DMS53 treated with DMSO at 0.1 percent for 48 hours (cell line): ENCODE measurements at regions not wholly inside any gene's neighbourhood (a gene's known extent, or its start where the extent isn't known, plus 50 kb on each side); places are given as distances from the start of the nearest gene placed in this dataset.
"Not testable (repeated sequence)": the region's sequence is repeated elsewhere in the genome, so short reads cannot be mapped to it uniquely, and the experiment has no call there.

ENCODE experiments used
- DNase-seq: peaks from one replicate; lab custom pipeline; 2025; ENCODE audit not compliant: unreplicated experiment; lab: John Stamatoyannopoulos, UW

- DNase-seq = peak; percentile 15
These were observed 154.7 kb upstream of the DGKB start for GRCh38 chr7:15057272-15057671.

DNA sequence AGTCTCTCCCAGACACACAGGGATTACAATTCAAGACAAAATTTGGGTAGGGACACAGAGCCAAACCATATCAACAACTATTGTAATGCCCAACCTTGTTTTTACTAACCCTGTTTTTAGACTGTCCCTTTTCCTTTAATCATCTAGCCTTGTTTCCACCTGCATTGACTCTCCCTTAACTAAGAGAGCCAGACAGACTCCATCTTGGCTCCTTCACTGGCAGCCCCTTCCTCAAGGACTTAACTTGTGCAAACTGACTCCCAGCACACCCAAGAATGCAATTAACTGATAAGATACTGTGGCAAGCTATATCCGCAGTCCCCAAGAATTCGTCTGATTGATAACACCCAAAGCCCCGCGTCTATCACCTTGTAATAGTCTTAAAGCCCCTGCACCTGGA, 151.8 kb upstream of the DGKB start:
- DNase-seq = not testable (repeated sequence)

- no peak for DNase-seq
These were observed 146.6 kb upstream of the DGKB start for GRCh38 chr7:15049157-15049556.

DNA sequence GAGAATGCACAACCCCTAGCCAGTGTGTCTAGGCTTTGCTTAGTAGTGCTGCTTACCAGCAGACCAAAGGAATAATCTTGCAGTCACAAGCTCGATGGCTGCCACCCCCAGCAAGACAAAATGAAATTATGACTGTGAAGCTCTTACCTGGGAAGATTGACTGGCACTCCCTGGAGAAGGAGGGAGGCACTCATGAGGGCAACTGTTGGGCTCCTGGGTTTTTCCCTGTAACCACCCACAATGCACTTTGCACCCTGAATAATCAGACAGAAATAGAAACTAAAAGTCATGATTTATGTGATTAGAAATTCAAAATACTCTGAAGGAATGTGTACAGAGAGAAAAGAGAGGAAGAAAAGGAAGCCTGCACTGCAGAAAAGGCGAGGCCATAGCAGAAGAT, 144.3 kb upstream of the DGKB start:
- no peak for DNase-seq

DNA sequence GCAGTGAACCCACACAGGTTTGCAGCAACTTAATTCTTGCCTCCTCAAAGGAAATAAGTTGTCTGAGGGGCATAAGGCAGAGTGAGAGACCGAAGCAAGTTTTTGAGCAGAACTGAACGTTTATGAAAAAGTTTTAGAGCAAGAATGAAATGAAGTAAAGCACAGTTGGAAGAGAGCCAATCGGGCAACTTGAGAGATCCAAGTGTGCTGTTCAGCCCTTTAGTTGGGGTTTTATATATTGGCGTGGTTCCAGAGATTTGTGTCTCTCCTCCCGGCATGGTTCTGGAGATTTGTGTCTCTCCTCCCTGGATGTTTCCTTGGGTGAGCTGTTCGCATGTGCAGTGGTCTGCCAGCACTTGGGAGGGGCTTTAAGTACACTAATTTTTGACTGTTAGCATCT, 141.4 kb upstream of the DGKB start:
- DNase-seq = no peak

DNA sequence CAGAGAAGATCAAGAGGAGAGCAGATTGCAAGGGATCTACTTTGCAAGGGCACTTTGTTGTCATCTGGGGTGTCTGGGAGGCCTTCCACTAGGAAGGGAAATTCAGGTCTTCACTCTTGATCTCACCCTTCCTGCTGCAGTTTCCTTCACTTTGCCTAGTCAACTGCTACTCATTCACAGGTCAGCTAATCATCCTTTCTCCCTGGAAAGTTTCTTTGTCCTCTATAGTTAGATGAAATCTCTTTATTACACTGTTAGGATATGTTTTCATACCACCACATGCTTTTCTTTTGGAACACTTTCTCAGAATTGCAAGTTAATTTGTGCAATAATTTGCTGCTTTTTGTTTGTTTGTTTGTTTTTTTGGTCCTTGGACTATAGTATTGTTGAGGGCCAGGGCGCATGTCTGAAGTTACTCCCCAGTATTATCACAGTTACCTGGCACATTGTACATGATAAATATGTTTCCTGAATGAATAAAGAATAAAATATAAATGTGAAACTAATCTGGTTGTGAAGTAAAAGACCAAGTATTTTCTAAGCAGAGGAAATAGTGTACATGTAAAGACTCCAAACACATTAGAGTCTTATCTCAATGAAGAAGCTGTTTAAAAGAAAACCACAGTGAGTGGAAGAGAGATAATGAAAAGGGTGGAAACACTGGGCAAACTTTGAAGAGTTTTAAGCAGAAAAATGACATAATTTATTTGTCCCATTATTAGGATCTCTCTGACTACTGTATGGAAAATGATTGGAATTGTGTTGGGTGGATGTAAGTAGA, 139.9 kb upstream of the DGKB start:
- DNase-seq = no peak

GRCh38 chr7:15041226-15041625, 138.7 kb upstream of the DGKB start:
- DNase-seq = no peak

GRCh38 chr7:15035814-15036213, 133.3 kb upstream of the DGKB start:
- no peak for DNase-seq

- DNase-seq = no peak
These were observed 130.5 kb upstream of the DGKB start for GRCh38 chr7:15033039-15033438.

- no peak for DNase-seq
These were observed 116.4 kb upstream of the DGKB start for GRCh38 chr7:15018981-15019380.

- no peak for DNase-seq
These were observed 114.2 kb upstream of the DGKB start for GRCh38 chr7:15016766-15017165.

- no peak for DNase-seq
These were observed 113.7 kb upstream of the DGKB start for GRCh38 chr7:15016315-15016667.

DNA sequence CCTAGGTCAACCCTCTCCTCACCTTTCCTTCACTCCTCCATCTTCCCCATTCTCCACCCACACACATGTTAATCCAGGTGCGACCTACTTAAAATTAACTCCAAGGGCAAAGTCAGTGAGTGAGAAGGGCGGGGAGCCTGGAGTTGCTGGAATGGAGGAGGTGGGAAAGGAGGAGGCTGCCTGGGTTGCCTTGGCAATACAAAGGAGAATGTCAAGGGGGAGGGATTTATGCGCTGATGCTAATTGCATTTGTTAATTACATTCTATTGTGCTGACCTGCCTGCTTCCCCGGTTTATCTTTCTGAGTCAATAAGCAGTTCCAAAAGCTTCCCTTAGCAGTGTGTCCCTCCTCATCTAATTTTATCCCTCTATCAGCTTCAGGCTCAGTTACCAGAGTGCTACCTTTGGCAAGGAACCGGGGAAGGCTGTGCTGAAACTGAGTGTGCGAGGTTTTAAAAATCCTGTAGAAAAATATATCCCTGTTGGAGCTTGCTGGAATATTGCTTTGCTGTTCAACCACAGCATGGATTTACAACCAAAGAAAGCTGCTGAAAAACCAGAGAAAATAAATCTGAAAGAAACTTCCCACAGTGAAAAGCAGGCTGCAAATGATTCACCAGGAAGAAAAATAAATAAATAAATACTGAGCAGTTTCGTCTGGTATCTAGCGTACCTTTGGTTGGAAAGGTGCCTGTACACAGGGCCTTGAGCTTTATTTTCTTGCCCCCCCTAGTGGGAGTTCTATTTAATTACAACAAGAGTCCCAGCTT, 113.2 kb upstream of the DGKB start:
- peak; percentile 92 for DNase-seq

DNA sequence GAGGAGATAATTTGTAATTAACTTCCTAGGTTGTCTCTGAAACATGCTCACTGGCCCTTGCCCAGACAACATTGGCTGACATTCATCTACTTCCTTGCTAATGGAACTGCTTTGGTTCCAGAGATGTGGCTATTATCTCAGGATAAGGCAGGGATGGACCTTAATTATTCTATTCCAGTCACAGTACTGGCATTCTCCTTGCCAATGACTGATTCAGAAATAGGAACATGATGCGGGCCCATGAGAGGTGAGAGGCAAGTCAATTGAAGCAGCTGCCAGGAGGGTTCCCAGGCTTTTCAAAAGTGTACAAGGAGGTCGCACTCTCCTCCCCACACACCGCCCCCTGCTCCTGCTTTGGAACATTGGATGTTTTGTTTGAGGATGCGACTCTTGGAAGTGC, 109.6 kb upstream of the DGKB start:
- no peak for DNase-seq

- no peak for DNase-seq
These were observed 108.7 kb upstream of the DGKB start for GRCh38 chr7:15011289-15011688.

- DNase-seq = peak; percentile 43
These were observed 105.0 kb upstream of the DGKB start for GRCh38 chr7:15007507-15007906.

GRCh38 chr7:15005672-15006071, 103.1 kb upstream of the DGKB start:
- no peak for DNase-seq

- no peak for DNase-seq
These were observed 97.6 kb upstream of the DGKB start for GRCh38 chr7:15000157-15000556.

DNA sequence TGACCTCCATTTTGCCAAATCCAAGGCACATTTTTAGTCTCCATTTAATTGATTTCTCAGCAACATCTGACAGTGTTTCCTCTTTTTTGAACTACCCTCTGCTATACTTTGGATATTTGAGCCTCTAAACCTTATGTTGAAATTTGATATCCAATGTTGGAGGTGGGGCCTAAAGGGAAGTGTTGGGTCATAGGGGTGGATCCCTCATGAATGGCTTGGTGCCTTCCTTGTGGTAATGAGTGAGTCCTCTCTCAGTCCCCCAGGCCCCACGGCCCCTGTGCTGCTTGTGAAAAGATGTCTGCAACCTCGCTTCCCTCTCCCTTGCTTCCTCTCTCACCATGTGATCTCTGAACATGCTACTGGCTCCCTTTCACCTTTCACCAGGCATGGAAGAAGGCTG, 96.8 kb upstream of the DGKB start:
- DNase-seq = no peak

- no peak for DNase-seq
These were observed 93.2 kb upstream of the DGKB start for GRCh38 chr7:14995774-14996173.

DNA sequence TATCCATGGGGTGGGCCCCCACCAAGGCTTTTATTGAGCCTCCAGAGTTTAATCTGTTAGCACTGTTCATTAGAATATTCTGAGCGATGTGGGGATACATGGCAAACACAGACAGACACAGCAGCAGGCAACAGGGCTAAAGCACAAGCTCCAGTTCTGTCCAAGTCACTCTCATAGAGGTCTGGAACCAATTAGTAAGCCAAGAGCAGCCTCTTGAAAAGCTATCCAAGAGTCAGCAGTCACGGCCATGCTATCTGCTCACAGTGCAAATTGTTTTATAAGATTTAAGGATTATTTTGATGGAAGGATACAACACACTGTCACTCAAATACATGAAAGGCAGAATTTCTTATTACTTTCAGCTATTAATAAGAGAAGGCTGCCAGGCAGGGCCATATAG, 86.4 kb upstream of the DGKB start:
- DNase-seq = no peak

GRCh38 chr7:14978687-14979086, 76.1 kb upstream of the DGKB start:
- no peak for DNase-seq

- no peak for DNase-seq
These were observed 72.1 kb upstream of the DGKB start for GRCh38 chr7:14974688-14975087.
